Activated B cell treated with CpG ODN at 0.5 μM for 24 hours (primary cell): ENCODE measurements at regions not wholly inside any gene's neighbourhood (a gene's known extent, or its start where the extent isn't known, plus 50 kb on each side); places are given as distances from the start of the nearest gene placed in this dataset.

Experiments used
- ATAC-seq: fragments of 200-7000 bp; cut with Tn5 transposase; one replicate; pipeline ENCODE4 v1.10.0; 2021; ENCODE audit warnings: low read depth, mild to moderate bottlenecking, moderate library complexity
- CTCF ChIA-PET: fragments of 350-600 bp; sonication (Branson Sonifier 250); formaldehyde crosslinking; loops from one replicate; lab custom pipeline; 2021; ENCODE audit warnings: antibody characterized with exemption; lab: Charles Lee
- POLR2A ChIA-PET: fragments of 350-600 bp; sonication (Branson Sonifier 250); formaldehyde crosslinking; loops from one replicate; lab custom pipeline; 2021; ENCODE audit warnings: antibody characterized with exemption; lab: Charles Lee
- DNase-seq: peaks from one replicate; pipeline ENCODE4 v3.0.0; 2022
- H3K27ac Mint-ChIP-seq: one replicate; pipeline ENCODE4 v1.8.0; 2020; ENCODE audit warnings: mixed read lengths
- H3K27me3 Mint-ChIP-seq: one replicate; pipeline ENCODE4 v1.8.0; 2021; ENCODE audit warnings: mixed read lengths
- H3K36me3 Mint-ChIP-seq: one replicate; pipeline ENCODE4 v1.8.0; 2021; ENCODE audit warnings: low read depth, mixed read lengths
- H3K4me1 Mint-ChIP-seq: one replicate; pipeline ENCODE4 v1.8.0; 2021; ENCODE audit warnings: mixed read lengths
- H3K4me3 Mint-ChIP-seq: one replicate; pipeline ENCODE4 v1.8.0; 2020; ENCODE audit warnings: mild to moderate bottlenecking, mixed read lengths
- H3K9me3 Mint-ChIP-seq: one replicate; pipeline ENCODE4 v1.8.0; 2020; ENCODE audit warnings: mixed read lengths
- CTCF ChIP-seq: fragments of 200-600 bp; IDR thresholded peaks from one replicate; pipeline ENCODE4 v1.8.0; 2022; ENCODE audit warnings: antibody characterized with exemption, mild to moderate bottlenecking
- intact Hi-C: fragments of 100-400 bp; cut with micrococcal nuclease; formaldehyde crosslinking; loops from one replicate; pipeline ENCODE4 v1.15.1; 2024

GRCh38 chr3:152522036-152522435 lies 253.3 kb downstream of the MBNL1 start:
- Mint-ChIP-seq H3K27ac (peak overlapping the region; percentile 69), H3K27me3 (no peaks in the 10 kb centered on the region), H3K4me1 (peaks cover 57% of the 10 kb centered on the region), H3K36me3 (peaks cover 4% of the 10 kb centered on the region), H3K9me3 (peaks cover 2% of the 10 kb centered on the region), H3K4me3 (no peak overlapping the region)
- intact Hi-C loops: loop anchor here (5.0 kb wide), 3 partner anchors 145 to 450 kb away; no protein-coding TSS in a partner anchor
- TF ChIP-seq CTCF: no peak
- DNase-seq: no peak
- no peak for ATAC-seq
- CTCF ChIA-PET: interaction anchor here (1.6 to 10.5 kb wide), 4 partner anchors 12 to 52 kb away, joined by 5 to 151 read pairs (median 58); no protein-coding TSS in a partner anchor
- POLR2A ChIA-PET: interaction anchor here (0.6 to 4.8 kb wide), 4 partner anchors 9 to 43 kb away, joined by 3 to 28 read pairs (median 8); no protein-coding TSS in a partner anchor

GRCh38 chr3:152524198-152525140 lies 255.7 kb downstream of the MBNL1 start:
- POLR2A ChIA-PET: interaction anchor here (0.9 to 4.8 kb wide), 3 partner anchors 11 to 52 kb away, joined by 3 to 28 read pairs (median 8); no protein-coding TSS in a partner anchor
- CTCF ChIA-PET: interaction anchor here (0.7 to 10.5 kb wide), 13 partner anchors 9 to 1056 kb away, joined by 3 to 151 read pairs (median 4); no protein-coding TSS in a partner anchor
- intact Hi-C loops: loop anchor here (1.0 to 5.0 kb wide), 7 partner anchors 16 to 1084 kb away; no protein-coding TSS in a partner anchor
- H3K4me3 Mint-ChIP-seq: no peak overlapping the region
- H3K4me1 Mint-ChIP-seq: peaks cover 33% of the 10 kb centered on the region
- H3K27ac Mint-ChIP-seq: no peak overlapping the region
- ATAC-seq (peak; percentile 77), DNase-seq (no peak)
- H3K36me3 Mint-ChIP-seq: peaks cover 3% of the 10 kb centered on the region
- H3K9me3 Mint-ChIP-seq: no peaks in the 10 kb centered on the region
- peak; percentile 96 for TF ChIP-seq CTCF
- H3K27me3 Mint-ChIP-seq: no peaks in the 10 kb centered on the region

GRCh38 chr3:152531717-152532116 lies 263.0 kb downstream of the MBNL1 start:
- POLR2A ChIA-PET: no interaction called here

GRCh38 chr3:152538518-152538917 lies 269.8 kb downstream of the MBNL1 start:
- intact Hi-C loops: no loop called here
- H3K4me1 Mint-ChIP-seq: no peaks in the 10 kb centered on the region
- ATAC-seq (no peak), DNase-seq (no peak)
- H3K36me3 Mint-ChIP-seq: peaks cover 7% of the 10 kb centered on the region
- ChIA-PET POLR2A (no interaction called here), CTCF (interaction anchor here (0.7 to 1.2 kb wide), 2 partner anchors 13 to 14 kb away, joined by 3 read pairs; no protein-coding TSS in a partner anchor)
- no peak overlapping the region for H3K27ac Mint-ChIP-seq
- peaks cover 7% of the 10 kb centered on the region for H3K27me3 Mint-ChIP-seq
- no peak for TF ChIP-seq CTCF
- H3K4me3 Mint-ChIP-seq: no peak overlapping the region
- H3K9me3 Mint-ChIP-seq: peaks cover 12% of the 10 kb centered on the region

More at GRCh38 chr3:152531717-152532116, 263.0 kb downstream of the MBNL1 start:
- H3K4me1 Mint-ChIP-seq: no peaks in the 10 kb centered on the region
- intact Hi-C loops: no loop called here
- ATAC-seq: no peak
- no peak overlapping the region for H3K27ac Mint-ChIP-seq
- no peak overlapping the region for H3K4me3 Mint-ChIP-seq
- peaks cover 1% of the 10 kb centered on the region for H3K27me3 Mint-ChIP-seq
- CTCF ChIA-PET: no interaction called here
- H3K36me3 Mint-ChIP-seq: no peaks in the 10 kb centered on the region
- peaks cover 8% of the 10 kb centered on the region for H3K9me3 Mint-ChIP-seq
- no peak for TF ChIP-seq CTCF
- no peak for DNase-seq
